Osteoblast (primary cell): ENCODE measurements at regions not wholly inside any gene's neighbourhood (a gene's known extent, or its start where the extent isn't known, plus 50 kb on each side); places are given as distances from the start of the nearest gene placed in this dataset.

ENCODE experiments used
- DNase-seq: peaks from one replicate; pipeline ENCODE4 v3.0.0; 2011; ENCODE audit warnings: low spot score, mixed read lengths; ENCODE audit not compliant: insufficient read length; ENCODE audit errors: missing footprints
- H2AFZ ChIP-seq: 2 replicates; pipeline ENCODE4 v1.6.0; 2011; ENCODE audit warnings: mild to moderate bottlenecking, low read length
- H3K27ac ChIP-seq: 2 replicates; pipeline ENCODE4 v1.5.1; 2011; ENCODE audit warnings: mild to moderate bottlenecking, low read depth, low read length, moderate library complexity
- H3K27me3 ChIP-seq: 2 replicates; pipeline ENCODE4 v1.6.0; 2012; ENCODE audit warnings: mild to moderate bottlenecking, control low read depth, inconsistent platforms, low read length, moderate library complexity; ENCODE audit not compliant: insufficient read depth
- H3K36me3 ChIP-seq: 2 replicates; pipeline ENCODE4 v1.5.1; 2011; ENCODE audit warnings: mild to moderate bottlenecking, low read length, control low read depth, moderate library complexity; ENCODE audit not compliant: insufficient read depth
- H3K4me1 ChIP-seq: 2 replicates; pipeline ENCODE4 v1.5.1; 2011; ENCODE audit warnings: mild to moderate bottlenecking, low read length, control low read depth, moderate library complexity; ENCODE audit not compliant: insufficient read depth
- H3K4me2 ChIP-seq: 2 replicates; pipeline ENCODE4 v1.6.0; 2011; ENCODE audit warnings: mild to moderate bottlenecking, low read length; ENCODE audit not compliant: insufficient read depth
- H3K4me3 ChIP-seq: fragments of 200-600 bp; sonication (generic); 3 replicates; pipeline ENCODE4 v1.5.1; 2012; ENCODE audit warnings: mild to moderate bottlenecking, low read length, inconsistent platforms; ENCODE audit not compliant: insufficient read depth
- H3K79me2 ChIP-seq: 2 replicates; pipeline ENCODE4 v1.6.0; 2012; ENCODE audit warnings: mild to moderate bottlenecking, low read length, control low read depth, inconsistent platforms; ENCODE audit not compliant: insufficient read depth
- H3K9me3 ChIP-seq: 2 replicates; pipeline ENCODE4 v1.5.1; 2011; ENCODE audit warnings: low read depth, low read length, control low read depth
- H4K20me1 ChIP-seq: 2 replicates; pipeline ENCODE4 v1.6.0; 2012; ENCODE audit warnings: mild to moderate bottlenecking, low read length, control low read depth; ENCODE audit not compliant: insufficient read depth
- CTCF ChIP-seq: IDR thresholded peaks from 2 replicates; pipeline ENCODE4 v1.5.1; 2011; ENCODE audit warnings: mild to moderate bottlenecking, low read depth, low read length, moderate library complexity; ENCODE audit errors: extremely low read depth

- Histone ChIP-seq H3K36me3 (no peaks in the 10 kb centered on the region), H3K4me2 (no peak overlapping the region), H3K9me3 (no peaks in the 10 kb centered on the region), H3K27me3 (no peaks in the 10 kb centered on the region), H3K4me3 (no peak overlapping the region), H4K20me1 (no peaks in the 10 kb centered on the region), H3K27ac (no peak overlapping the region), H2AFZ (no peak overlapping the region), H3K4me1 (no peaks in the 10 kb centered on the region), H3K79me2 (no peaks in the 10 kb centered on the region)
- no peak for TF ChIP-seq CTCF
- DNase-seq, result no peak
Observed at GRCh38 chr6:117034971-117035370, 157.9 kb downstream of the RFX6 start.

- H3K9me3 ChIP-seq, result peaks cover 4% of the 10 kb centered on the region
- H4K20me1 ChIP-seq, result no peaks in the 10 kb centered on the region
- no peak overlapping the region for H2AFZ ChIP-seq
- no peak for DNase-seq
- no peaks in the 10 kb centered on the region for H3K27me3 ChIP-seq
- H3K4me1 ChIP-seq, result no peaks in the 10 kb centered on the region
- no peak overlapping the region for H3K27ac ChIP-seq
- H3K36me3 ChIP-seq, result no peaks in the 10 kb centered on the region
- no peak overlapping the region for H3K4me2 ChIP-seq
- H3K79me2 ChIP-seq, result no peaks in the 10 kb centered on the region
- no peak overlapping the region for H3K4me3 ChIP-seq
- TF ChIP-seq CTCF, result no peak
Observed at GRCh38 chr6:117050301-117050700, 173.3 kb downstream of the RFX6 start.

GRCh38 chr6:117072134-117072533 is 193.2 kb upstream of the VGLL2 start:
- Histone ChIP-seq H3K4me2 (no peak overlapping the region), H3K27ac (no peak overlapping the region), H3K79me2 (no peaks in the 10 kb centered on the region), H3K4me3 (no peak overlapping the region), H4K20me1 (no peaks in the 10 kb centered on the region), H3K4me1 (no peaks in the 10 kb centered on the region), H3K27me3 (no peaks in the 10 kb centered on the region), H3K36me3 (no peaks in the 10 kb centered on the region), H2AFZ (no peak overlapping the region), H3K9me3 (no peaks in the 10 kb centered on the region)
- DNase-seq, result no peak
- no peak for TF ChIP-seq CTCF

GRCh38 chr6:117072781-117073180 is 192.6 kb upstream of the VGLL2 start:
- Histone ChIP-seq H3K4me1 (no peaks in the 10 kb centered on the region), H3K4me3 (no peak overlapping the region)
- TF ChIP-seq CTCF, result no peak

More at GRCh38 chr6:117072781-117073180, 192.6 kb upstream of the VGLL2 start:
- Histone ChIP-seq H3K79me2 (no peaks in the 10 kb centered on the region), H3K27ac (no peak overlapping the region), H2AFZ (no peak overlapping the region), H3K4me2 (no peak overlapping the region), H3K36me3 (no peaks in the 10 kb centered on the region), H3K9me3 (no peaks in the 10 kb centered on the region), H4K20me1 (no peaks in the 10 kb centered on the region), H3K27me3 (no peaks in the 10 kb centered on the region)
- DNase-seq, result peak; percentile 79
